ENCODE measurements at regions not wholly inside any gene's neighbourhood (a gene's known extent, or its start where the extent isn't known, plus 50 kb on each side); places are given as distances from the start of the nearest gene placed in this dataset.

- H3K36me3 ChIP-seq (ENCODE audit: control insufficient read depth in 2 of 2, insufficient read depth in 2 of 2, low read length in 1 of 2) = no peaks in the 10 kb centered on the region
- no peaks in the 10 kb centered on the region for H3K9me3 ChIP-seq (ENCODE audit: control insufficient read depth in 2 of 2, insufficient read depth in 1 of 2, low read depth in 1 of 2, low read length in 1 of 2)
- no peak overlapping the region for H3K27ac ChIP-seq (ENCODE audit: low read depth in 2 of 2, low read length in 1 of 2)
- no peaks in the 10 kb centered on the region for H3K4me1 ChIP-seq (ENCODE audit: control insufficient read depth in 2 of 2, insufficient read depth in 2 of 2, low read length in 1 of 2)
- H3K4me3 ChIP-seq (ENCODE audit: low read depth in 1 of 2, low read length in 2 of 2) = no peak overlapping the region
- H3K27me3 ChIP-seq (ENCODE audit: control insufficient read depth in 1 of 2, insufficient read depth in 2 of 2, low read length in 2 of 2) = no peaks in the 10 kb centered on the region
- WGBS, 2 donors = 79 to 81% methylated on average over 3 of the region's 3 CpGs
These were observed 360.2 kb downstream of the ADGRL2 start for GRCh38 chr1:82160903-82161302.

- H3K27ac ChIP-seq (ENCODE audit: low read depth in 2 of 2, low read length in 1 of 2) = no peak overlapping the region
- H3K4me1 ChIP-seq (ENCODE audit: control insufficient read depth in 2 of 2, insufficient read depth in 2 of 2, low read length in 1 of 2) = no peaks in the 10 kb centered on the region
- H3K36me3 ChIP-seq (ENCODE audit: control insufficient read depth in 2 of 2, insufficient read depth in 2 of 2, low read length in 1 of 2) = no peaks in the 10 kb centered on the region
- no peaks in the 10 kb centered on the region for H3K27me3 ChIP-seq (ENCODE audit: control insufficient read depth in 1 of 2, insufficient read depth in 2 of 2, low read length in 2 of 2)
- H3K9me3 ChIP-seq (ENCODE audit: control insufficient read depth in 2 of 2, insufficient read depth in 1 of 2, low read depth in 1 of 2, low read length in 1 of 2) = no peaks in the 10 kb centered on the region
- no peak overlapping the region for H3K4me3 ChIP-seq (ENCODE audit: low read depth in 1 of 2, low read length in 2 of 2)
- 38 to 51% methylated on average over 5 of the region's 5 CpGs for WGBS, 2 donors
These were observed 359.3 kb downstream of the ADGRL2 start for GRCh38 chr1:82160036-82160435.

GRCh38 chr1:82158981-82159380 lies 358.2 kb downstream of the ADGRL2 start:
- Histone ChIP-seq H3K9me3 (ENCODE audit: control insufficient read depth in 2 of 2, insufficient read depth in 1 of 2, low read depth in 1 of 2, low read length in 1 of 2) (no peaks in the 10 kb centered on the region), H3K27me3 (ENCODE audit: control insufficient read depth in 1 of 2, insufficient read depth in 2 of 2, low read length in 2 of 2) (no peaks in the 10 kb centered on the region), H3K36me3 (ENCODE audit: control insufficient read depth in 2 of 2, insufficient read depth in 2 of 2, low read length in 1 of 2) (no peaks in the 10 kb centered on the region), H3K4me3 (ENCODE audit: low read depth in 1 of 2, low read length in 2 of 2) (no peak overlapping the region), H3K4me1 (ENCODE audit: control insufficient read depth in 2 of 2, insufficient read depth in 2 of 2, low read length in 1 of 2) (no peaks in the 10 kb centered on the region), H3K27ac (ENCODE audit: low read depth in 2 of 2, low read length in 1 of 2) (no peak overlapping the region)
- WGBS, 2 donors = 93 to 94% methylated on average over 4 of the region's 4 CpGs

GRCh38 chr1:82154219-82154970 lies 353.7 kb downstream of the ADGRL2 start:
- Histone ChIP-seq H3K27ac (ENCODE audit: low read depth in 2 of 2, low read length in 1 of 2) (no peak overlapping the region), H3K4me3 (ENCODE audit: low read depth in 1 of 2, low read length in 2 of 2) (no peak overlapping the region), H3K4me1 (ENCODE audit: control insufficient read depth in 2 of 2, insufficient read depth in 2 of 2, low read length in 1 of 2) (no peaks in the 10 kb centered on the region), H3K36me3 (ENCODE audit: control insufficient read depth in 2 of 2, insufficient read depth in 2 of 2, low read length in 1 of 2) (no peaks in the 10 kb centered on the region), H3K9me3 (ENCODE audit: control insufficient read depth in 2 of 2, insufficient read depth in 1 of 2, low read depth in 1 of 2, low read length in 1 of 2) (no peaks in the 10 kb centered on the region), H3K27me3 (ENCODE audit: control insufficient read depth in 1 of 2, insufficient read depth in 2 of 2, low read length in 2 of 2) (no peaks in the 10 kb centered on the region)
- WGBS, 2 donors = 86 to 89% methylated on average over 4 of the region's 4 CpGs

GRCh38 chr1:82153752-82154151 lies 353.0 kb downstream of the ADGRL2 start:
- Histone ChIP-seq H3K9me3 (ENCODE audit: control insufficient read depth in 2 of 2, insufficient read depth in 1 of 2, low read depth in 1 of 2, low read length in 1 of 2) (no peaks in the 10 kb centered on the region), H3K4me3 (ENCODE audit: low read depth in 1 of 2, low read length in 2 of 2) (no peak overlapping the region), H3K36me3 (ENCODE audit: control insufficient read depth in 2 of 2, insufficient read depth in 2 of 2, low read length in 1 of 2) (no peaks in the 10 kb centered on the region), H3K4me1 (ENCODE audit: control insufficient read depth in 2 of 2, insufficient read depth in 2 of 2, low read length in 1 of 2) (no peaks in the 10 kb centered on the region), H3K27ac (ENCODE audit: low read depth in 2 of 2, low read length in 1 of 2) (no peak overlapping the region), H3K27me3 (ENCODE audit: control insufficient read depth in 1 of 2, insufficient read depth in 2 of 2, low read length in 2 of 2) (no peaks in the 10 kb centered on the region)

- no peak overlapping the region for H3K27ac ChIP-seq (ENCODE audit: low read depth in 2 of 2, low read length in 1 of 2)
These were observed 352.5 kb downstream of the ADGRL2 start for GRCh38 chr1:82153272-82153629.

GRCh38 chr1:82152356-82153271 lies 351.9 kb downstream of the ADGRL2 start:
- H3K4me1 ChIP-seq (ENCODE audit: control insufficient read depth in 2 of 2, insufficient read depth in 2 of 2, low read length in 1 of 2) = no peaks in the 10 kb centered on the region
- H3K9me3 ChIP-seq (ENCODE audit: control insufficient read depth in 2 of 2, insufficient read depth in 1 of 2, low read depth in 1 of 2, low read length in 1 of 2) = no peaks in the 10 kb centered on the region
- no peak overlapping the region for H3K27ac ChIP-seq (ENCODE audit: low read depth in 2 of 2, low read length in 1 of 2)
- no peak overlapping the region for H3K4me3 ChIP-seq (ENCODE audit: low read depth in 1 of 2, low read length in 2 of 2)
- no peaks in the 10 kb centered on the region for H3K27me3 ChIP-seq (ENCODE audit: control insufficient read depth in 1 of 2, insufficient read depth in 2 of 2, low read length in 2 of 2)
- 39% methylated on average over 5 of the region's 5 CpGs for WGBS, 2 donors
- H3K36me3 ChIP-seq (ENCODE audit: control insufficient read depth in 2 of 2, insufficient read depth in 2 of 2, low read length in 1 of 2) = no peaks in the 10 kb centered on the region

More at GRCh38 chr1:82153272-82153629, 352.5 kb downstream of the ADGRL2 start:
- Histone ChIP-seq H3K9me3 (ENCODE audit: control insufficient read depth in 2 of 2, insufficient read depth in 1 of 2, low read depth in 1 of 2, low read length in 1 of 2) (no peaks in the 10 kb centered on the region), H3K4me1 (ENCODE audit: control insufficient read depth in 2 of 2, insufficient read depth in 2 of 2, low read length in 1 of 2) (no peaks in the 10 kb centered on the region), H3K36me3 (ENCODE audit: control insufficient read depth in 2 of 2, insufficient read depth in 2 of 2, low read length in 1 of 2) (no peaks in the 10 kb centered on the region), H3K4me3 (ENCODE audit: low read depth in 1 of 2, low read length in 2 of 2) (no peak overlapping the region), H3K27me3 (ENCODE audit: control insufficient read depth in 1 of 2, insufficient read depth in 2 of 2, low read length in 2 of 2) (no peaks in the 10 kb centered on the region)

GRCh38 chr1:82145656-82146055 lies 344.9 kb downstream of the ADGRL2 start:
- WGBS, 2 donors = 82 to 90% methylated on average over 1 of the region's 1 CpG
- Histone ChIP-seq H3K4me1 (ENCODE audit: control insufficient read depth in 2 of 2, insufficient read depth in 2 of 2, low read length in 1 of 2) (no peaks in the 10 kb centered on the region), H3K27me3 (ENCODE audit: control insufficient read depth in 1 of 2, insufficient read depth in 2 of 2, low read length in 2 of 2) (no peaks in the 10 kb centered on the region), H3K4me3 (ENCODE audit: low read depth in 1 of 2, low read length in 2 of 2) (no peak overlapping the region), H3K9me3 (ENCODE audit: control insufficient read depth in 2 of 2, insufficient read depth in 1 of 2, low read depth in 1 of 2, low read length in 1 of 2) (no peaks in the 10 kb centered on the region), H3K36me3 (ENCODE audit: control insufficient read depth in 2 of 2, insufficient read depth in 2 of 2, low read length in 1 of 2) (no peaks in the 10 kb centered on the region), H3K27ac (ENCODE audit: low read depth in 2 of 2, low read length in 1 of 2) (no peak overlapping the region)

- Histone ChIP-seq H3K27me3 (ENCODE audit: control insufficient read depth in 1 of 2, insufficient read depth in 2 of 2, low read length in 2 of 2) (no peaks in the 10 kb centered on the region), H3K4me3 (ENCODE audit: low read depth in 1 of 2, low read length in 2 of 2) (no peak overlapping the region), H3K9me3 (ENCODE audit: control insufficient read depth in 2 of 2, insufficient read depth in 1 of 2, low read depth in 1 of 2, low read length in 1 of 2) (no peaks in the 10 kb centered on the region), H3K36me3 (ENCODE audit: control insufficient read depth in 2 of 2, insufficient read depth in 2 of 2, low read length in 1 of 2) (no peaks in the 10 kb centered on the region), H3K27ac (ENCODE audit: low read depth in 2 of 2, low read length in 1 of 2) (no peak overlapping the region), H3K4me1 (ENCODE audit: control insufficient read depth in 2 of 2, insufficient read depth in 2 of 2, low read length in 1 of 2) (no peaks in the 10 kb centered on the region)
- 74 to 84% methylated on average over 3 of the region's 3 CpGs for WGBS, 2 donors
These were observed 342.5 kb downstream of the ADGRL2 start for GRCh38 chr1:82143108-82143833.

All from esophagus (tissue), 2 donors.